RWPE2 (cell line): ENCODE measurements at regions not wholly inside any gene's neighbourhood (a gene's known extent, or its start where the extent isn't known, plus 50 kb on each side); places are given as distances from the start of the nearest gene placed in this dataset.

Experiments used
- ATAC-seq: fragments of 200-7000 bp; cut with Tn5 transposase; 3 replicates; pipeline ENCODE4 v1.9.1; 2021; ENCODE audit warnings: low read depth
- DNase-seq: peaks from one replicate; pipeline ENCODE4 v3.0.0-alpha.2; 2020; ENCODE audit warnings: low spot score
- H3K27ac ChIP-seq: fragments of 450-650 bp; 2 replicates; pipeline ENCODE4 v1.5.1; 2017; ENCODE audit warnings: mild to moderate bottlenecking; ENCODE audit not compliant: poor library complexity, severe bottlenecking
- H3K27me3 ChIP-seq: fragments of 250-450 bp; sonication (Bioruptor Pico); 2 replicates; pipeline ENCODE4 v1.5.1; 2021; ENCODE audit warnings: mild to moderate bottlenecking, moderate library complexity; ENCODE audit not compliant: insufficient read depth, poor library complexity, severe bottlenecking
- H3K36me3 ChIP-seq: fragments of 250-450 bp; sonication (Bioruptor Pico); 2 replicates; pipeline ENCODE4 v1.5.1; 2020; ENCODE audit warnings: low read depth, mild to moderate bottlenecking, moderate library complexity
- H3K4me1 ChIP-seq: fragments of 250-450 bp; sonication (Bioruptor Pico); 2 replicates; pipeline ENCODE4 v1.5.1; 2021; ENCODE audit warnings: mild to moderate bottlenecking, moderate library complexity; ENCODE audit not compliant: insufficient read depth, poor library complexity, severe bottlenecking
- H3K4me3 ChIP-seq: fragments of 250-450 bp; sonication (Bioruptor Pico); 2 replicates; pipeline ENCODE4 v1.5.1; 2021; ENCODE audit warnings: mild to moderate bottlenecking, moderate library complexity; ENCODE audit not compliant: severe bottlenecking
- H3K9me3 ChIP-seq: fragments of 250-450 bp; sonication (Bioruptor Pico); 2 replicates; pipeline ENCODE4 v1.5.1; 2021; ENCODE audit warnings: mild to moderate bottlenecking, moderate library complexity; ENCODE audit not compliant: severe bottlenecking
- CTCF ChIP-seq: fragments of 450-650 bp; IDR thresholded peaks from one replicate; pipeline ENCODE4 v1.5.1; 2017; ENCODE audit warnings: mild to moderate bottlenecking, moderate library complexity; ENCODE audit not compliant: poor library complexity, severe bottlenecking

GRCh38 chr10:53127686-53128085 lies 355.1 kb upstream of the MBL2 start:
- no peak for ATAC-seq
- H3K4me1 ChIP-seq, result no peaks in the 10 kb centered on the region
- no peaks in the 10 kb centered on the region for H3K27me3 ChIP-seq
- H3K4me3 ChIP-seq, result no peak overlapping the region
- H3K36me3 ChIP-seq, result no peaks in the 10 kb centered on the region
- no peak overlapping the region for H3K27ac ChIP-seq
- DNase-seq, result no peak
- TF ChIP-seq CTCF, result no peak
- no peaks in the 10 kb centered on the region for H3K9me3 ChIP-seq

DNA sequence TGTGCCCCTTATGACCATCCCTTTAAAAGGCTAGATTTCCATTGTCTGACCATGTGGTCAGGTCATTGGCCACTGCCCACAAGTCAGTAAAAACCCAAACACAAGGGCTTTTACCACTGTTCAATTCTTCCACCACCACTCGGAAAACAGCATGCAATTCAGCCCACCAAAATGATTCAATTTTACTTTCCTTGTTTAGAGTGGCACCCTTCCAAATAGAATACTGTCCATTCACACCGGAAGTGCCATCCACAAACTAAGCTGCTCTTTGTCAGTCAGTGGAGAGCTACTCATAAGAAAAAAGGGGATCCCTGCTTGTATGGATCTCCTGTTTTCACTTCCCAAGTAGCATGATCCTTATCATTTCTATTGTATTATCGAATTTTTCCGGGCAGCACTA lies 350.7 kb upstream of the MBL2 start:
- ATAC-seq, result no peak
- Histone ChIP-seq H3K27me3 (no peaks in the 10 kb centered on the region), H3K27ac (no peak overlapping the region)

DNA sequence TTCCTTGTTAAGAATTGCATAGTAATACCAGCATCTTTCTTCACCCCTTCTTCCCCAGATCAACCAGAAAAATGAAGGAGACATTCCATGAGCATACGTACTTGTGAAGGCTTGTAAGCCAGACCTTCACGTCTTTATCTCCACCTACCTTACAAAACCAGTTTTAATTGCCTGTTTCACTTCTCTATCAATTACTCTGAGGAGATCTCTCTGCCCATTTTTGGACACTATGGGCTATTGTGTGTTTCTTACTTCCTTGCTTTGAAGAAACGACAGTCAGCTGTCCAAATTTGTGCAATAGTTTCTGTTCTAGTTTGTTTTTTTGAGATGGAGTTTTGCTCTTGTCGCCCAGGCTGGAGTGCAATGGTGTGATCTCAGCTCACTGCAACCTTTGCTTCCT lies 349.7 kb upstream of the MBL2 start:
- H3K9me3 ChIP-seq, result no peaks in the 10 kb centered on the region
- DNase-seq (no peak), ATAC-seq (no peak)
- no peak for TF ChIP-seq CTCF
- no peak overlapping the region for H3K4me3 ChIP-seq
- no peaks in the 10 kb centered on the region for H3K27me3 ChIP-seq
- H3K4me1 ChIP-seq, result no peaks in the 10 kb centered on the region
- no peak overlapping the region for H3K27ac ChIP-seq
- no peaks in the 10 kb centered on the region for H3K36me3 ChIP-seq

More for the DNA sequence above, 350.7 kb upstream of the MBL2 start:
- Histone ChIP-seq H3K36me3 (no peaks in the 10 kb centered on the region), H3K4me3 (no peak overlapping the region), H3K4me1 (no peaks in the 10 kb centered on the region), H3K9me3 (no peaks in the 10 kb centered on the region)
- no peak for DNase-seq
- no peak for TF ChIP-seq CTCF

DNA sequence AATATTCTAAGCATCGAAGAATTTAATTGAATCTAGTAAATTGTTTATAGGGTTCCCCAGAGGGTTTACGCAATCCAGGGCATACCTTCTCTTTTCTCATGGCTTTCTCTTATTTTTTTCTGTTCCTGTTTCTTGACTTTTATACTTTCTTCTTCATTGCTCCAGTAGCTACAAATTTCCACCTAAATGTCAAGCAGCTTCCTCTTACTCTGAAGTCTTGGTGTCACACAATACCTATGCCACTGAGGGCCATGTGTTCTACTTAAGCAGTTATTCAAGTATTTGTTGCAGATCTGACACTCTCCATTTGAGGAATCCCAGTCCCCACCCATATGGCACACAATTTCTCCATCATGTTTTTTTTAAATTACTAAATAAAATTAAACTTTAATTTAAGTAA lies 343.1 kb upstream of the MBL2 start:
- no peak for TF ChIP-seq CTCF
- no peak overlapping the region for H3K27ac ChIP-seq
- no peaks in the 10 kb centered on the region for H3K9me3 ChIP-seq
- H3K4me3 ChIP-seq, result no peak overlapping the region
- DNase-seq (no peak), ATAC-seq (no peak)
- no peaks in the 10 kb centered on the region for H3K36me3 ChIP-seq
- no peaks in the 10 kb centered on the region for H3K27me3 ChIP-seq
- H3K4me1 ChIP-seq, result no peaks in the 10 kb centered on the region

- Histone ChIP-seq H3K4me3 (no peak overlapping the region), H3K27me3 (no peaks in the 10 kb centered on the region), H3K36me3 (no peaks in the 10 kb centered on the region), H3K4me1 (no peaks in the 10 kb centered on the region), H3K9me3 (no peaks in the 10 kb centered on the region), H3K27ac (no peak overlapping the region)
- DNase-seq (no peak), ATAC-seq (no peak)
- TF ChIP-seq CTCF, result no peak
Observed at GRCh38 chr10:53111529-53111928, 338.9 kb upstream of the MBL2 start.
